ENCODE measurements at regions not wholly inside any gene's neighbourhood (a gene's known extent, or its start where the extent isn't known, plus 50 kb on each side); places are given as distances from the start of the nearest gene placed in this dataset.

GRCh38 chr11:123286255-123286654 lies 91.2 kb upstream of the CLMP start (continued):
- TF ChIP-seq ZNF462 (CRISPR knock-in tag; IDR thresholded peaks at IDR 0.05), result no peak

GRCh38 chr11:123284454-123284853 lies 89.4 kb upstream of the CLMP start:
- H3K4me3 ChIP-seq, result no peak overlapping the region
- H4K20me1 ChIP-seq (replicated peaks; ENCODE audit: insufficient read depth), result no peaks in the 10 kb centered on the region
- Mint-ChIP-seq H3K27me3 (ENCODE audit: insufficient read depth, low read depth, poor library complexity) (peaks cover 1% of the 10 kb centered on the region), H3K27ac (no peak overlapping the region), H3K4me1 (peaks cover 5% of the 10 kb centered on the region; the same call in 2 of the 3 replicates), H3K9me3 (no peaks in the 10 kb centered on the region), H3K4me3 (no peak overlapping the region), H3K36me3 (ENCODE audit: low read depth) (no peaks in the 10 kb centered on the region)
- no peaks in the 10 kb centered on the region for H3K4me1 ChIP-seq (ENCODE audit: insufficient read depth)
- no peaks in the 10 kb centered on the region for H3F3A ChIP-seq (replicated peaks; ENCODE audit: low read depth)
- no peak overlapping the region for H3K4me2 ChIP-seq
- H3K79me2 ChIP-seq (replicated peaks; ENCODE audit: insufficient read depth), result no peaks in the 10 kb centered on the region
- no peaks in the 10 kb centered on the region for H3K36me3 ChIP-seq (ENCODE audit: insufficient read depth)
- no peaks in the 10 kb centered on the region for H3K27me3 ChIP-seq (ENCODE audit: insufficient read depth)
- DNase-seq (ENCODE audit: low spot score), result no peak
- H3K27ac ChIP-seq (ENCODE audit: low read depth), result no peak overlapping the region
- no peak overlapping the region; the same call in 1 of the 2 replicates for H2AFZ ChIP-seq
- H3K9me2 ChIP-seq (ENCODE audit: insufficient read depth), result no peaks in the 10 kb centered on the region
- ATAC-seq, result no peak
- no peak for TF ChIP-seq ZNF462 (CRISPR knock-in tag; IDR thresholded peaks at IDR 0.05)
